Astrocyte (in vitro differentiated cells and primary cell): ENCODE measurements at regions not wholly inside any gene's neighbourhood (a gene's known extent, or its start where the extent isn't known, plus 50 kb on each side); places are given as distances from the start of the nearest gene placed in this dataset.

ENCODE experiments used
- DNase-seq: peaks from one replicate; pipeline ENCODE4 v3.0.0-alpha.2; 2010; ENCODE audit warnings: low read depth
- FAIRE-seq: peaks from 2 replicates; lab custom pipeline; 2011; peaks lifted over from hg19 to GRCh38; lab: Jason Lieb, UNC
- H2AFZ ChIP-seq: 2 replicates; pipeline ENCODE4 v1.6.0; 2012; ENCODE audit warnings: low read depth, low read length, inconsistent platforms
- H3K27ac ChIP-seq: 2 replicates; pipeline ENCODE4 v1.5.1; 2011; ENCODE audit warnings: low read depth, low read length, inconsistent platforms
- H3K27me3 ChIP-seq: 2 replicates; pipeline ENCODE4 v1.6.0; 2011; ENCODE audit warnings: low read length, inconsistent platforms; ENCODE audit not compliant: insufficient read depth
- H3K36me3 ChIP-seq: 2 replicates; pipeline ENCODE4 v1.5.1; 2011; ENCODE audit warnings: low read length, inconsistent platforms; ENCODE audit not compliant: insufficient read depth
- H3K4me1 ChIP-seq: 2 replicates; pipeline ENCODE4 v1.5.1; 2011; ENCODE audit warnings: low read length, inconsistent platforms; ENCODE audit not compliant: insufficient read depth
- H3K4me2 ChIP-seq: 2 replicates; pipeline ENCODE4 v1.6.0; 2012; ENCODE audit warnings: low read length, inconsistent platforms
- H3K4me3 ChIP-seq: 2 replicates; pipeline ENCODE4 v1.5.1; 2011; ENCODE audit warnings: low read depth, mild to moderate bottlenecking, low read length, inconsistent platforms; ENCODE audit not compliant: insufficient read depth
- H3K79me2 ChIP-seq: 2 replicates; pipeline ENCODE4 v1.6.0; 2012; ENCODE audit warnings: mild to moderate bottlenecking, low read length, inconsistent platforms; ENCODE audit not compliant: insufficient read depth
- H3K9ac ChIP-seq: 2 replicates; pipeline ENCODE4 v1.6.0; 2012; ENCODE audit warnings: mild to moderate bottlenecking, low read length, inconsistent platforms
- H3K9me3 ChIP-seq: 2 replicates; pipeline ENCODE4 v1.5.1; 2012; ENCODE audit warnings: low read depth, mild to moderate bottlenecking, low read length, inconsistent platforms; ENCODE audit not compliant: insufficient read depth
- H4K20me1 ChIP-seq: 2 replicates; pipeline ENCODE4 v1.6.0; 2012; ENCODE audit warnings: low read length, inconsistent platforms; ENCODE audit not compliant: insufficient read depth
- H3K27ac Mint-ChIP-seq: one replicate; pipeline ENCODE4 v1.8.0; 2021; ENCODE audit warnings: mild to moderate bottlenecking, mixed read lengths; ENCODE audit not compliant: unreplicated experiment
- H3K27me3 Mint-ChIP-seq: one replicate; pipeline ENCODE4 v1.8.0; 2021; ENCODE audit warnings: low read depth, mixed read lengths; ENCODE audit not compliant: unreplicated experiment
- H3K36me3 Mint-ChIP-seq: one replicate; pipeline ENCODE4 v1.8.0; 2021; ENCODE audit warnings: low read depth, mixed read lengths; ENCODE audit not compliant: unreplicated experiment
- H3K4me1 Mint-ChIP-seq: one replicate; pipeline ENCODE4 v1.8.0; 2021; ENCODE audit warnings: low read depth, mixed read lengths; ENCODE audit not compliant: unreplicated experiment
- H3K4me3 Mint-ChIP-seq: one replicate; pipeline ENCODE4 v1.8.0; 2021; ENCODE audit warnings: mild to moderate bottlenecking, moderate library complexity, mixed read lengths; ENCODE audit not compliant: unreplicated experiment
- H3K9me3 Mint-ChIP-seq: one replicate; pipeline ENCODE4 v1.8.0; 2021; ENCODE audit warnings: mild to moderate bottlenecking, mixed read lengths; ENCODE audit not compliant: unreplicated experiment
- CTCF ChIP-seq: IDR thresholded peaks from 2 replicates; pipeline ENCODE4 v1.5.1; 2011; ENCODE audit warnings: low read depth, mild to moderate bottlenecking, inconsistent platforms, low read length, moderate library complexity; ENCODE audit not compliant: insufficient read depth
- EZH2 ChIP-seq: IDR thresholded peaks from 2 replicates; pipeline ENCODE4 v1.6.1; 2012; ENCODE audit warnings: mild to moderate bottlenecking, low read length, inconsistent platforms; ENCODE audit not compliant: insufficient read depth

GRCh38 chr12:3998968-3999792 is 126.0 kb upstream of the PARP11 start:
- Histone ChIP-seq H3K36me3 (no peaks in the 10 kb centered on the region), H2AFZ (no peak overlapping the region), H3K9me3 (no peaks in the 10 kb centered on the region), H3K4me3 (no peak overlapping the region), H3K9ac (no peak overlapping the region), H3K27me3 (peaks cover 3% of the 10 kb centered on the region), H3K27ac (no peak overlapping the region), H3K4me1 (no peaks in the 10 kb centered on the region), H3K79me2 (no peaks in the 10 kb centered on the region), H3K4me2 (no peak overlapping the region), H4K20me1 (no peaks in the 10 kb centered on the region)
- H3K27me3 Mint-ChIP-seq: peaks cover 22% of the 10 kb centered on the region
- H3K4me3 Mint-ChIP-seq: no peak overlapping the region
- H3K4me1 Mint-ChIP-seq: peaks cover 11% of the 10 kb centered on the region
- no peak for DNase-seq
- H3K36me3 Mint-ChIP-seq: peaks cover 2% of the 10 kb centered on the region
- H3K27ac Mint-ChIP-seq: no peak overlapping the region
- TF ChIP-seq EZH2 (no peak), CTCF (no peak)
- FAIRE-seq: no peak
- H3K9me3 Mint-ChIP-seq: no peaks in the 10 kb centered on the region

DNA sequence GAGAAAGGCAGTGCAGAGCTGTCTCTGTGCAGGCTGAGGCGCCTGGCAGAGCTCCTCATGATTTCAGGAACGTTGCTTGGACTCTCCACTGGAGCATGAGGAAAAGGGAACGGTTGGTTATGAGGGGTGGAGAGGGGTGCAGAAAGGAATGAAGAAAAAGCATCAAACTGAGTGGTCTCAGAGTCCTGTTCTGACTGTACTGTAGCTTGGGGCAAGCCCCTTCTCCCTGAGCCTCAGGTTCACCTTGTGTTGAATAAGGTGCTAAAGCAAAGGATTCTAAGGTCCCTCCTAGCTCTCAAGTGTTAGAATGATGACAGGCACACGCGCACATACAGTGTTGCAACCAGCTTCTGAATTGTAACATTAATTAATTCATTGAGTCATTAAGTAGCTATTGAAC is 125.2 kb upstream of the PARP11 start:
- no peaks in the 10 kb centered on the region for H3K9me3 Mint-ChIP-seq
- Histone ChIP-seq H3K27me3 (peaks cover 3% of the 10 kb centered on the region), H3K27ac (no peak overlapping the region), H2AFZ (no peak overlapping the region), H3K4me3 (no peak overlapping the region), H4K20me1 (no peaks in the 10 kb centered on the region), H3K9me3 (no peaks in the 10 kb centered on the region), H3K4me1 (no peaks in the 10 kb centered on the region), H3K4me2 (no peak overlapping the region), H3K79me2 (no peaks in the 10 kb centered on the region), H3K9ac (no peak overlapping the region), H3K36me3 (no peaks in the 10 kb centered on the region)
- TF ChIP-seq EZH2: no peak
- TF ChIP-seq CTCF: no peak
- no peak overlapping the region for H3K4me3 Mint-ChIP-seq
- H3K4me1 Mint-ChIP-seq: peaks cover 11% of the 10 kb centered on the region
- DNase-seq: no peak
- H3K27me3 Mint-ChIP-seq: peaks cover 27% of the 10 kb centered on the region
- H3K36me3 Mint-ChIP-seq: peaks cover 2% of the 10 kb centered on the region
- no peak for FAIRE-seq
- H3K27ac Mint-ChIP-seq: no peak overlapping the region

DNA sequence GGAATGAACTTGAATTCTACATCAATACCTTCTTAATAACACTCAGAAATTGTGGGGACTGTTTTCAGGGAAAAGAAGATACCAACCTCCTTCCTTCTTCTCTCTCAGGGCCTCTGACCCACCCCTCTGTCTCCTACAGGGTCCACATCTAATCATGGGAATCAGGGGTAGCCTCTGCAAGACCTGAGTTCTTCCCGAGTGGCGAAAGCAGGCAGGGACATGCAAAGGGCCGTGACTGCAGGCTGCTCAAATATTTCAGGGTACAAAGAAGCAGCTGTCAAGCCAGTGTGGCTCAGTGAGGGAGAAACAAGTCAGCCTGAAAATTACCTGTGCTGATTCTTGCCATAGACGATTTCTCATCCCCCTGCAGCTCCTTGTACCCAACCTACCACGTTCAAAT is 123.1 kb upstream of the PARP11 start:
- Histone ChIP-seq H3K36me3 (no peaks in the 10 kb centered on the region), H3K27ac (no peak overlapping the region), H3K27me3 (peaks cover 5% of the 10 kb centered on the region), H3K4me3 (no peak overlapping the region), H2AFZ (no peak overlapping the region), H3K9me3 (no peaks in the 10 kb centered on the region), H4K20me1 (no peaks in the 10 kb centered on the region), H3K9ac (no peak overlapping the region), H3K79me2 (no peaks in the 10 kb centered on the region), H3K4me2 (no peak overlapping the region), H3K4me1 (no peaks in the 10 kb centered on the region)
- TF ChIP-seq CTCF (no peak), EZH2 (no peak)
- FAIRE-seq (no peak), DNase-seq (no peak)
- H3K27me3 Mint-ChIP-seq: peaks cover 41% of the 10 kb centered on the region
- peaks cover 3% of the 10 kb centered on the region for H3K9me3 Mint-ChIP-seq
- H3K4me3 Mint-ChIP-seq: no peak overlapping the region
- H3K27ac Mint-ChIP-seq: no peak overlapping the region
- peaks cover 2% of the 10 kb centered on the region for H3K36me3 Mint-ChIP-seq
- peaks cover 11% of the 10 kb centered on the region for H3K4me1 Mint-ChIP-seq
